ENCODE measurements at regions not wholly inside any gene's neighbourhood (a gene's known extent, or its start where the extent isn't known, plus 50 kb on each side); places are given as distances from the start of the nearest gene placed in this dataset.

DNA sequence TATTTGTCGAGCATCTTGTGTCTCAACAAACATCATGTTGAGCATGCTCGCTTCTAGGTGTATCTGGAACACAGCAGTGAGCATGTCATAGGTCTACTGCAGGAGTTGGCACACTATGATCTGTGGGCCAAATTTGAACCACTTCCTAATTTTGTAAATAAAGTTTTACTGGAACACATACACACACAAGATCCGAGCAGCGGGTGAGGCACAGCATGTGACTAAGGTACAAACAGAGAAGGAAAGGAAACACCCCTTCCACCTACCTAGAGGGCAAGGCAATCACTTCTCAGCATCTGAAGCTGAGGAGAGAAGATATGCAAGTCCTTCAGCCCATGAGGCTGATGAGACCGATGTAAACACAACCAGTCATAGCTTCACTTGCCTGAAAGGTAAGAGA, 200.4 kb downstream of the MED10 start:
- TF ChIP-seq, protein P1, sequence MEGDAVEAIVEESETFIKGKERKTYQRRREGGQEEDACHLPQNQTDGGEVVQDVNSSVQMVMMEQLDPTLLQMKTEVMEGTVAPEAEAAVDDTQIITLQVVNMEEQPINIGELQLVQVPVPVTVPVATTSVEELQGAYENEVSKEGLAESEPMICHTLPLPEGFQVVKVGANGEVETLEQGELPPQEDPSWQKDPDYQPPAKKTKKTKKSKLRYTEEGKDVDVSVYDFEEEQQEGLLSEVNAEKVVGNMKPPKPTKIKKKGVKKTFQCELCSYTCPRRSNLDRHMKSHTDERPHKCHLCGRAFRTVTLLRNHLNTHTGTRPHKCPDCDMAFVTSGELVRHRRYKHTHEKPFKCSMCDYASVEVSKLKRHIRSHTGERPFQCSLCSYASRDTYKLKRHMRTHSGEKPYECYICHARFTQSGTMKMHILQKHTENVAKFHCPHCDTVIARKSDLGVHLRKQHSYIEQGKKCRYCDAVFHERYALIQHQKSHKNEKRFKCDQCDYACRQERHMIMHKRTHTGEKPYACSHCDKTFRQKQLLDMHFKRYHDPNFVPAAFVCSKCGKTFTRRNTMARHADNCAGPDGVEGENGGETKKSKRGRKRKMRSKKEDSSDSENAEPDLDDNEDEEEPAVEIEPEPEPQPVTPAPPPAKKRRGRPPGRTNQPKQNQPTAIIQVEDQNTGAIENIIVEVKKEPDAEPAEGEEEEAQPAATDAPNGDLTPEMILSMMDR (conservative IDR thresholded peaks at IDR 0.05), result no peak
- Mint-ChIP-seq H3K4me3 (no peak overlapping the region), H3K27ac (no peak overlapping the region)

DNA sequence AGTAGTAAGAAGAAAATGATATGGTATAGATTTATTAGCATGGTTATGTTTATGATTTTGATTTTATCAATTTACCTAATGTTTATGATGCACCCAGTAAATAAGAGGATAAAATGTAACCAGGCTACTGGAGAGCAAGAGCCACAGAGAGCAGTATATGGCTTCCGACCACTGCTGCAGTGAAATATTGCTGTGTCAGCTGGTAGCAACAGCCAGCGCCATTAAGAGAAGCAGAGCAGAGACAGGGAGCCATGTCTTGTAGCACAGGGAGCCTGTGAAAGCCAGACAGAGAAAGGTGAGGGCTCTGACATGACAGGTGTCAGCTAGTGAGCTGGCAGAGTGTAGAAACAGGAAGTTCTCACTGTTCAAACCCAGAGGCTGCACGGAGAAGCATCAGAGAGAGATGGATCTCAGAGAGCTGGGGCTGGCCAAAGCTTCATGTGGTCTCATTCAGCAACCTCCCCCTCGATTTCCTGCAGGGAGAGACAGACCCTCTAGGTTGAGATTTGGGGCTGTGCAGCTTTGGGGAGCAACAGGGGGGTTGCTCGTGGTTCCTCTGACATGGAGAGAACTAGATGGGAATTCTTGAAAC, 202.1 kb downstream of the MED10 start:
- Mint-ChIP-seq H3K4me1 (ENCODE audit: unreplicated experiment) (peaks cover 9% of the 10 kb centered on the region), H3K9me3 (no peaks in the 10 kb centered on the region), H3K36me3 (no peaks in the 10 kb centered on the region), H3K4me3 (no peak overlapping the region), H3K27ac (no peak overlapping the region), H3K27me3 (peaks cover 29% of the 10 kb centered on the region)
- DNase-seq (ENCODE audit: extremely low spot score, unreplicated experiment), result no peak
- TF ChIP-seq, protein P1 (conservative IDR thresholded peaks at IDR 0.05), result no peak

More for the DNA sequence above, 200.4 kb downstream of the MED10 start:
- no peaks in the 10 kb centered on the region for H3K9me3 Mint-ChIP-seq
- no peak for DNase-seq (ENCODE audit: extremely low spot score, unreplicated experiment)
- peaks cover 32% of the 10 kb centered on the region for H3K27me3 Mint-ChIP-seq
- H3K4me1 Mint-ChIP-seq (ENCODE audit: unreplicated experiment), result peaks cover 9% of the 10 kb centered on the region
- no peaks in the 10 kb centered on the region for H3K36me3 Mint-ChIP-seq

GRCh38 chr5:6175172-6175854, 203.0 kb downstream of the MED10 start:
- TF ChIP-seq, protein P1 (conservative IDR thresholded peaks at IDR 0.05), result no peak
- Mint-ChIP-seq H3K36me3 (no peaks in the 10 kb centered on the region), H3K27me3 (peaks cover 27% of the 10 kb centered on the region), H3K27ac (no peak overlapping the region), H3K9me3 (no peaks in the 10 kb centered on the region), H3K4me1 (ENCODE audit: unreplicated experiment) (peaks cover 9% of the 10 kb centered on the region), H3K4me3 (no peak overlapping the region)
- no peak for DNase-seq (ENCODE audit: extremely low spot score, unreplicated experiment)

DNA sequence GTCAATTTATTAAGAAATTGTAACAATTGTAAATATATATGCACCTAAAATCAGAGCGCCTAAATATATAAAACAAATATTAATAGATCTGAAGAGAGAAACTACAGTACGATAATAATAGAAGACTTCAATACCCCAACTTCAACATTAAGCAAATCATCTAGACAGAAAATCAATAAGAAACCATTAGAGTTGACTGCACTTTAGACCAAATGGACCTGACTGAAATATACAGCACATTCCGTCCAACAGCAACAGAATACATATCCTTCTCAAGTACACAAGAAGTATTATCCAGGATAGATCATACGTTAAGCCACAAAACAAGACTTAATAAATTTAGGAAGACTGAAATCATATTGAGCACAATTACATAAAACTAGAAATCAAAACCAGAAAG, 208.7 kb downstream of the MED10 start:
- TF ChIP-seq, protein P1 (conservative IDR thresholded peaks at IDR 0.05), result no peak
- no peaks in the 10 kb centered on the region for H3K9me3 Mint-ChIP-seq
- H3K27ac Mint-ChIP-seq, result no peak overlapping the region
- no peak overlapping the region for H3K4me3 Mint-ChIP-seq
- DNase-seq (ENCODE audit: extremely low spot score, unreplicated experiment), result no peak
- H3K36me3 Mint-ChIP-seq, result no peaks in the 10 kb centered on the region
- peaks cover 10% of the 10 kb centered on the region for H3K27me3 Mint-ChIP-seq
- no peaks in the 10 kb centered on the region for H3K4me1 Mint-ChIP-seq (ENCODE audit: unreplicated experiment)

- no peak for DNase-seq (ENCODE audit: extremely low spot score, unreplicated experiment)
- Mint-ChIP-seq H3K4me3 (no peak overlapping the region), H3K36me3 (no peaks in the 10 kb centered on the region), H3K27ac (no peak overlapping the region), H3K4me1 (ENCODE audit: unreplicated experiment) (no peaks in the 10 kb centered on the region), H3K27me3 (peaks cover 4% of the 10 kb centered on the region), H3K9me3 (no peaks in the 10 kb centered on the region)
- TF ChIP-seq, protein P1 (conservative IDR thresholded peaks at IDR 0.05), result no peak
These were observed 211.5 kb downstream of the MED10 start for GRCh38 chr5:6166698-6167394.
